H9 (cell line): ENCODE measurements at regions not wholly inside any gene's neighbourhood (a gene's known extent, or its start where the extent isn't known, plus 50 kb on each side); places are given as distances from the start of the nearest gene placed in this dataset.

Experiments used
- DNase-seq: peaks from one replicate; pipeline ENCODE4 v3.0.0-alpha.2; 2017
- H2AFZ ChIP-seq: one replicate; pipeline ENCODE4 v1.6.1; 2013; ENCODE audit warnings: mild to moderate bottlenecking, low read length, control low read depth, moderate library complexity
- H2AK5ac ChIP-seq: 2 replicates; pipeline ENCODE4 v1.6.1; 2013; ENCODE audit warnings: low read length, control low read depth, mixed read lengths; ENCODE audit not compliant: insufficient read length
- H2BK120ac ChIP-seq: one replicate; pipeline ENCODE4 v1.6.1; 2013; ENCODE audit warnings: low read depth, mild to moderate bottlenecking, low read length, control low read depth, inconsistent platforms; ENCODE audit not compliant: poor library complexity, severe bottlenecking
- H2BK12ac ChIP-seq: 2 replicates; pipeline ENCODE4 v1.6.1; 2013; ENCODE audit warnings: low read length, control low read depth, mixed read lengths, low read depth; ENCODE audit not compliant: insufficient read length
- H2BK15ac ChIP-seq: 2 replicates; pipeline ENCODE4 v1.6.1; 2013; ENCODE audit warnings: low read depth, low read length, control low read depth
- H2BK20ac ChIP-seq: one replicate; pipeline ENCODE4 v1.6.1; 2013; ENCODE audit warnings: low read depth, mild to moderate bottlenecking, low read length, control low read depth, inconsistent platforms; ENCODE audit not compliant: poor library complexity, severe bottlenecking
- H2BK5ac ChIP-seq: 2 replicates; pipeline ENCODE4 v1.6.1; 2013; ENCODE audit warnings: low read length, control low read depth, mixed read lengths; ENCODE audit not compliant: insufficient read length
- H3K14ac ChIP-seq: 2 replicates; pipeline ENCODE4 v1.6.1; 2013; ENCODE audit warnings: low read length, control low read depth; ENCODE audit not compliant: insufficient read depth
- H3K18ac ChIP-seq: 2 replicates; pipeline ENCODE4 v1.6.1; 2013; ENCODE audit warnings: low read depth, mild to moderate bottlenecking, mixed read lengths, low read length, control low read depth; ENCODE audit not compliant: insufficient read length
- H3K23ac ChIP-seq: 2 replicates; pipeline ENCODE4 v1.6.1; 2013; ENCODE audit warnings: low read length, control low read depth, mixed read lengths, low read depth; ENCODE audit not compliant: insufficient read length
- H3K23me2 ChIP-seq: 2 replicates; pipeline ENCODE4 v1.6.1; 2013; ENCODE audit warnings: low read depth, mild to moderate bottlenecking, mixed read lengths, low read length, control low read depth; ENCODE audit not compliant: insufficient read length, poor library complexity, severe bottlenecking
- H3K27ac ChIP-seq: 2 replicates; pipeline ENCODE4 v1.5.1; 2013; ENCODE audit warnings: low read length, control low read depth, mixed read lengths, low read depth; ENCODE audit not compliant: insufficient read length
- H3K27me3 ChIP-seq: 2 replicates; pipeline ENCODE4 v1.6.1; 2013; ENCODE audit warnings: low read length, control low read depth, inconsistent platforms; ENCODE audit not compliant: insufficient read depth
- H3K4ac ChIP-seq: 2 replicates; pipeline ENCODE4 v1.6.1; 2013; ENCODE audit warnings: low read depth, mild to moderate bottlenecking, control low read depth, inconsistent platforms, low read length, moderate library complexity
- H3K4me1 ChIP-seq: 2 replicates; pipeline ENCODE4 v1.6.1; 2013; ENCODE audit warnings: low read length, control low read depth, inconsistent platforms; ENCODE audit not compliant: insufficient read depth
- H3K4me2 ChIP-seq: 2 replicates; pipeline ENCODE4 v1.6.1; 2013; ENCODE audit warnings: low read length, control low read depth, mixed read lengths; ENCODE audit not compliant: insufficient read length, insufficient read depth
- H3K56ac ChIP-seq: 2 replicates; pipeline ENCODE4 v1.6.1; 2013; ENCODE audit warnings: low read depth, mild to moderate bottlenecking, mixed read lengths, low read length, control low read depth; ENCODE audit not compliant: insufficient read length
- H3K79me1 ChIP-seq: 2 replicates; pipeline ENCODE4 v1.6.1; 2013; ENCODE audit warnings: low read depth, mild to moderate bottlenecking, moderate library complexity, low read length, control low read depth, inconsistent platforms; ENCODE audit not compliant: insufficient read depth, poor library complexity, severe bottlenecking
- H3K79me2 ChIP-seq: 2 replicates; pipeline ENCODE4 v1.6.1; 2013; ENCODE audit warnings: low read length, control low read depth, inconsistent platforms; ENCODE audit not compliant: insufficient read depth
- H3K9ac ChIP-seq: 2 replicates; pipeline ENCODE4 v1.6.1; 2013; ENCODE audit warnings: low read length, control low read depth, mixed read lengths; ENCODE audit not compliant: insufficient read length; ENCODE audit errors: extremely low read depth
- H3K9me3 ChIP-seq: one replicate; pipeline ENCODE4 v1.6.1; 2013; ENCODE audit warnings: low read depth, low read length, inconsistent platforms; ENCODE audit not compliant: control insufficient read depth
- H3T11ph ChIP-seq: one replicate; pipeline ENCODE4 v1.6.1; 2013; ENCODE audit warnings: mild to moderate bottlenecking, low read length, control low read depth, inconsistent platforms
- H4K20me1 ChIP-seq: one replicate; pipeline ENCODE4 v1.6.1; 2013; ENCODE audit not compliant: control insufficient read depth, insufficient read length, insufficient read depth
- H4K5ac ChIP-seq: 2 replicates; pipeline ENCODE4 v1.6.1; 2013; ENCODE audit warnings: low read depth, mild to moderate bottlenecking, mixed read lengths, low read length, control low read depth; ENCODE audit not compliant: insufficient read length
- H4K8ac ChIP-seq: replicated peaks from 2 replicates; pipeline ENCODE4 v1.6.1; 2013; ENCODE audit warnings: low read length, control low read depth, mixed read lengths, low read depth; ENCODE audit not compliant: insufficient read length
- H4K91ac ChIP-seq: 2 replicates; pipeline ENCODE4 v1.6.1; 2013; ENCODE audit warnings: low read depth, mild to moderate bottlenecking, moderate library complexity, mixed read lengths, low read length, control low read depth; ENCODE audit not compliant: insufficient read length
- H3K27ac Mint-ChIP-seq, 3 experiments: 2 replicates in 2 of 3; 3 replicates in 1 of 3; pipeline ENCODE4 v1.8.0; 2020 to 2021; ENCODE audit warnings: mixed read lengths in 3 of 3, mild to moderate bottlenecking in 1 of 3, moderate library complexity in 1 of 3
- H3K27me3 Mint-ChIP-seq: 2 replicates; pipeline ENCODE4 v1.8.0; 2021; ENCODE audit warnings: low read depth, mild to moderate bottlenecking, moderate library complexity, mixed read lengths
- H3K36me3 Mint-ChIP-seq, 3 experiments: 2 replicates in 2 of 3; 3 replicates in 1 of 3; pipeline ENCODE4 v1.8.0; 2020 to 2021; ENCODE audit warnings: low read depth in 3 of 3, mixed read lengths in 3 of 3; ENCODE audit not compliant: insufficient read depth in 1 of 3
- H3K4me1 Mint-ChIP-seq, 2 experiments: 2 replicates each; pipeline ENCODE4 v1.8.0; 2020; ENCODE audit warnings: mixed read lengths in 2 of 2
- H3K4me3 Mint-ChIP-seq, 2 experiments: 2 replicates in 1 of 2; 3 replicates in 1 of 2; pipeline ENCODE4 v1.8.0; 2020 to 2021; ENCODE audit warnings: mild to moderate bottlenecking in 2 of 2, mixed read lengths in 2 of 2, moderate library complexity in 1 of 2
- H3K9me3 Mint-ChIP-seq, 2 experiments: 2 replicates in 1 of 2; 3 replicates in 1 of 2; pipeline ENCODE4 v1.8.0; 2020; ENCODE audit warnings: mild to moderate bottlenecking in 2 of 2, mixed read lengths in 2 of 2, moderate library complexity in 1 of 2
- WGBS: extraction: QIAGEN DNeasy Blood & Tissue Kit; methylation state at CpG from one replicate; pipeline ENCODE4 v1.1.7; 2013; ENCODE audit warnings: missing lambda C conversion rate, low lambda C conversion rate, mixed read lengths; ENCODE audit not compliant: insufficient read length; ENCODE audit errors: extremely low coverage; 5-methylcytosine and 5-hydroxymethylcytosine counted together
- TF ChIP-seq, protein P1 (sequence below): fragments of 200-600 bp; sonication (generic); conservative IDR thresholded peaks from 3 replicates; pipeline ENCODE4 v1.8.0; 2021; ENCODE audit warnings: antibody characterized with exemption, mild to moderate bottlenecking

GRCh38 chr20:3314391-3314790, 75.4 kb upstream of the SLC4A11 start:
- Histone ChIP-seq H3K18ac (no peak overlapping the region), H3T11ph (no peak overlapping the region), H3K79me1 (no peaks in the 10 kb centered on the region), H3K23me2 (no peaks in the 10 kb centered on the region), H4K8ac (no peak overlapping the region), H3K14ac (no peak overlapping the region), H2BK12ac (no peak overlapping the region), H2BK15ac (no peak overlapping the region), H3K23ac (no peak overlapping the region), H4K91ac (no peak overlapping the region), H4K5ac (no peak overlapping the region), H3K27ac (no peak overlapping the region), H4K20me1 (no peaks in the 10 kb centered on the region), H2AK5ac (no peak overlapping the region), H2BK20ac (no peak overlapping the region), H3K27me3 (no peaks in the 10 kb centered on the region), H3K4ac (no peak overlapping the region), H2BK120ac (no peak overlapping the region), H3K56ac (no peak overlapping the region), H2AFZ (no peak overlapping the region), H3K4me1 (no peaks in the 10 kb centered on the region), H3K79me2 (no peaks in the 10 kb centered on the region), H3K4me2 (no peak overlapping the region), H3K9ac (no peak overlapping the region), H3K9me3 (no peaks in the 10 kb centered on the region), H2BK5ac (no peak overlapping the region)
- no CpG with 5 or more reads among the region's 1 CpG for WGBS
- Mint-ChIP-seq H3K9me3 (no peaks in the 10 kb centered on the region), H3K4me1 (peaks cover 0 to 2% of the 10 kb centered on the region in 2 experiments; a peak in 1 of 4 replicates), H3K27me3 (no peaks in the 10 kb centered on the region), H3K27ac (peak overlapping the region in 1 of 3 experiments; percentile 4; a peak in 2 of 7 replicates), H3K4me3 (no peak overlapping the region), H3K36me3 (peaks cover 2 to 18% (median 7%) of the 10 kb centered on the region in 3 experiments; a peak in 5 of 7 replicates)
- DNase-seq = no peak
- TF ChIP-seq, protein P1, sequence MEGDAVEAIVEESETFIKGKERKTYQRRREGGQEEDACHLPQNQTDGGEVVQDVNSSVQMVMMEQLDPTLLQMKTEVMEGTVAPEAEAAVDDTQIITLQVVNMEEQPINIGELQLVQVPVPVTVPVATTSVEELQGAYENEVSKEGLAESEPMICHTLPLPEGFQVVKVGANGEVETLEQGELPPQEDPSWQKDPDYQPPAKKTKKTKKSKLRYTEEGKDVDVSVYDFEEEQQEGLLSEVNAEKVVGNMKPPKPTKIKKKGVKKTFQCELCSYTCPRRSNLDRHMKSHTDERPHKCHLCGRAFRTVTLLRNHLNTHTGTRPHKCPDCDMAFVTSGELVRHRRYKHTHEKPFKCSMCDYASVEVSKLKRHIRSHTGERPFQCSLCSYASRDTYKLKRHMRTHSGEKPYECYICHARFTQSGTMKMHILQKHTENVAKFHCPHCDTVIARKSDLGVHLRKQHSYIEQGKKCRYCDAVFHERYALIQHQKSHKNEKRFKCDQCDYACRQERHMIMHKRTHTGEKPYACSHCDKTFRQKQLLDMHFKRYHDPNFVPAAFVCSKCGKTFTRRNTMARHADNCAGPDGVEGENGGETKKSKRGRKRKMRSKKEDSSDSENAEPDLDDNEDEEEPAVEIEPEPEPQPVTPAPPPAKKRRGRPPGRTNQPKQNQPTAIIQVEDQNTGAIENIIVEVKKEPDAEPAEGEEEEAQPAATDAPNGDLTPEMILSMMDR = no peak
